OCI-LY3 (cell line): ENCODE measurements at regions not wholly inside any gene's neighbourhood (a gene's known extent, or its start where the extent isn't known, plus 50 kb on each side); places are given as distances from the start of the nearest gene placed in this dataset.

Source experiments
- H2AFZ ChIP-seq: fragments of 200-600, 300-600 bp; shearing (Covaris generic); 2 replicates; pipeline ENCODE4 v1.6.0; 2014; ENCODE audit warnings: antibody characterized with exemption, low read depth, low read length
- H3K27ac ChIP-seq: fragments of 200-600, 300-600 bp; sonication (generic); 2 replicates; pipeline ENCODE4 v1.5.1; 2014; ENCODE audit warnings: mild to moderate bottlenecking, low read length, moderate library complexity, mixed read lengths
- H3K27me3 ChIP-seq: fragments of 200-600, 300-600 bp; sonication (generic); 2 replicates; pipeline ENCODE4 v1.6.1; 2014; ENCODE audit warnings: low read depth, low read length, mixed read lengths
- H3K36me3 ChIP-seq: fragments of 200-600, 300-600 bp; sonication (generic); replicated peaks from 2 replicates; pipeline ENCODE3; 2014; ENCODE audit warnings: low read depth, low read length, mixed read lengths
- H3K4me1 ChIP-seq: fragments of 300-600, 200-600 bp; sonication (generic); 2 replicates; pipeline ENCODE4 v1.6.1; 2014; ENCODE audit warnings: low read length, mixed read lengths
- H3K4me2 ChIP-seq: fragments of 200-600, 300-600 bp; sonication (generic); 2 replicates; pipeline ENCODE4 v1.6.1; 2014; ENCODE audit warnings: low read length, mixed read lengths
- H3K4me3 ChIP-seq: fragments of 300-600, 200-600 bp; sonication (generic); 2 replicates; pipeline ENCODE4 v1.5.1; 2014; ENCODE audit warnings: antibody characterized with exemption, mild to moderate bottlenecking, low read length, moderate library complexity
- H3K79me2 ChIP-seq: fragments of 300-600, 200-600 bp; shearing (Covaris generic); 2 replicates; pipeline ENCODE4 v1.6.1; 2014; ENCODE audit warnings: mild to moderate bottlenecking, low read length, mixed read lengths
- H3K9ac ChIP-seq: fragments of 300-600, 200-600 bp; shearing (Covaris generic); 2 replicates; pipeline ENCODE4 v1.6.0; 2014; ENCODE audit warnings: mild to moderate bottlenecking, low read length, moderate library complexity
- H3K9me3 ChIP-seq: fragments of 200-600, 300-600 bp; shearing (Covaris generic); 2 replicates; pipeline ENCODE4 v1.6.1; 2014; ENCODE audit warnings: low read length, mixed read lengths; ENCODE audit not compliant: insufficient read depth
- H4K20me1 ChIP-seq: fragments of 200-600, 300-600 bp; sonication (generic); 2 replicates; pipeline ENCODE4 v1.6.1; 2016; ENCODE audit warnings: low read length, mixed read lengths; ENCODE audit not compliant: insufficient read depth
- EZH2phosphoT487 ChIP-seq: fragments of 200-600 bp; shearing (Covaris generic); IDR thresholded peaks from 2 replicates; pipeline ENCODE4 v1.6.1; 2018; ENCODE audit warnings: antibody characterized with exemption, mixed run types, low read depth
- TF ChIP-seq, protein P1 (sequence below): fragments of 200-600, 300-600 bp; sonication (generic); IDR thresholded peaks from 2 replicates; pipeline ENCODE4 v1.5.1; 2014; ENCODE audit warnings: antibody characterized with exemption, low read length, low read depth

GRCh38 chr1:87804128-87804527, 475.4 kb downstream of the LMO4 start:
- no peaks in the 10 kb centered on the region for H4K20me1 ChIP-seq
- no peak overlapping the region for H3K4me2 ChIP-seq
- no peaks in the 10 kb centered on the region for H3K9me3 ChIP-seq
- H3K4me3 ChIP-seq, result no peak overlapping the region
- no peak overlapping the region for H2AFZ ChIP-seq
- no peaks in the 10 kb centered on the region for H3K79me2 ChIP-seq
- H3K9ac ChIP-seq, result no peak overlapping the region
- no peaks in the 10 kb centered on the region for H3K27me3 ChIP-seq
- TF ChIP-seq, protein P1, sequence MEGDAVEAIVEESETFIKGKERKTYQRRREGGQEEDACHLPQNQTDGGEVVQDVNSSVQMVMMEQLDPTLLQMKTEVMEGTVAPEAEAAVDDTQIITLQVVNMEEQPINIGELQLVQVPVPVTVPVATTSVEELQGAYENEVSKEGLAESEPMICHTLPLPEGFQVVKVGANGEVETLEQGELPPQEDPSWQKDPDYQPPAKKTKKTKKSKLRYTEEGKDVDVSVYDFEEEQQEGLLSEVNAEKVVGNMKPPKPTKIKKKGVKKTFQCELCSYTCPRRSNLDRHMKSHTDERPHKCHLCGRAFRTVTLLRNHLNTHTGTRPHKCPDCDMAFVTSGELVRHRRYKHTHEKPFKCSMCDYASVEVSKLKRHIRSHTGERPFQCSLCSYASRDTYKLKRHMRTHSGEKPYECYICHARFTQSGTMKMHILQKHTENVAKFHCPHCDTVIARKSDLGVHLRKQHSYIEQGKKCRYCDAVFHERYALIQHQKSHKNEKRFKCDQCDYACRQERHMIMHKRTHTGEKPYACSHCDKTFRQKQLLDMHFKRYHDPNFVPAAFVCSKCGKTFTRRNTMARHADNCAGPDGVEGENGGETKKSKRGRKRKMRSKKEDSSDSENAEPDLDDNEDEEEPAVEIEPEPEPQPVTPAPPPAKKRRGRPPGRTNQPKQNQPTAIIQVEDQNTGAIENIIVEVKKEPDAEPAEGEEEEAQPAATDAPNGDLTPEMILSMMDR, result no peak
- no peak for TF ChIP-seq EZH2phosphoT487
- H3K27ac ChIP-seq, result no peak overlapping the region
- no peaks in the 10 kb centered on the region for H3K36me3 ChIP-seq
- no peaks in the 10 kb centered on the region for H3K4me1 ChIP-seq

- H2AFZ ChIP-seq, result no peak overlapping the region
- H3K4me3 ChIP-seq, result no peak overlapping the region
- H3K27ac ChIP-seq, result no peak overlapping the region
- no peak overlapping the region for H3K4me2 ChIP-seq
- H3K9me3 ChIP-seq, result no peaks in the 10 kb centered on the region
- no peak overlapping the region for H3K9ac ChIP-seq
- H4K20me1 ChIP-seq, result no peaks in the 10 kb centered on the region
- no peaks in the 10 kb centered on the region for H3K79me2 ChIP-seq
- TF ChIP-seq, protein P1, result no peak
- TF ChIP-seq EZH2phosphoT487, result no peak
- H3K27me3 ChIP-seq, result no peaks in the 10 kb centered on the region
- H3K4me1 ChIP-seq, result no peaks in the 10 kb centered on the region
- no peaks in the 10 kb centered on the region for H3K36me3 ChIP-seq
Observed at GRCh38 chr1:87805666-87806378, 477.1 kb downstream of the LMO4 start.

DNA sequence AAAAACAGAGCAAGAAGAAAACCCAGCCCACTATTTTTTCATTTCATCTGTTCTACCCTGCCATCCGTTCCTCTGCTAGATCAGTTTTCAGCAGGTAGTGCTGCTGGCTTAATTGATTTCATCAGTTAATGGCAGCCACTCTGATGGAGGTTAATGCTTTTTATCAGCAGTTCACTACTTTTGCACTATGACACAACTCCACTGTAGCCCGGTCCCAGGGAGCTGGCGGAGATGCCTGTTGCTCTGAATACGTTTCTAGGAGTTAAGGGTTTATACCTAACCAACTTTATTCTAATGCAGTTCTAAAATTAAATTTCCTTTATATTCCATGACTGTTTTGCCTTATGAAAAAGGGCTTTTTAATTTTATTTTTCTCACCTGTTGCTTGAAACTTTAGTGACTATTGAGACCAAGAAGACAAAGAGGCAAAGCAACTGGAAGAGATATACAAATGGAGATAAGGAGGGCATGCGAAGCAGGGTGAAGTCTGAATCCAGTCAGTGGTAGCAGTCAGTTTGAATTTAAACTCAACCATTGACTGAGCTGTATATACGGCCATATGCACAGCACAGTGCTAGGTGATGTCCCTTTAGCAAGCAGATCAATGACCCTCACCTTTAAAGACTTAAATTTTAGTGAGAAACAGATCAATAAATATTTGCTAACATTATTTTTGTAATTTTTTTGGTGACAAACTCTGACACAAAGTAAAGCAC, 477.9 kb downstream of the LMO4 start:
- H3K9ac ChIP-seq, result no peak overlapping the region
- H3K9me3 ChIP-seq, result no peaks in the 10 kb centered on the region
- TF ChIP-seq, protein P1, result no peak
- no peak for TF ChIP-seq EZH2phosphoT487
- H2AFZ ChIP-seq, result no peak overlapping the region
- no peaks in the 10 kb centered on the region for H3K27me3 ChIP-seq
- no peak overlapping the region for H3K27ac ChIP-seq
- no peaks in the 10 kb centered on the region for H4K20me1 ChIP-seq
- no peaks in the 10 kb centered on the region for H3K4me1 ChIP-seq
- H3K79me2 ChIP-seq, result no peaks in the 10 kb centered on the region
- H3K4me2 ChIP-seq, result no peak overlapping the region
- H3K4me3 ChIP-seq, result no peak overlapping the region
- H3K36me3 ChIP-seq, result no peaks in the 10 kb centered on the region

- H4K20me1 ChIP-seq, result no peaks in the 10 kb centered on the region
- no peak for TF ChIP-seq EZH2phosphoT487
- TF ChIP-seq, protein P1, result no peak
- peaks cover 16% of the 10 kb centered on the region for H3K4me1 ChIP-seq
- H3K9ac ChIP-seq, result no peak overlapping the region
- H3K79me2 ChIP-seq, result no peaks in the 10 kb centered on the region
- H3K36me3 ChIP-seq, result no peaks in the 10 kb centered on the region
- H3K9me3 ChIP-seq, result no peaks in the 10 kb centered on the region
- no peak overlapping the region for H3K4me3 ChIP-seq
- no peak overlapping the region for H2AFZ ChIP-seq
- no peaks in the 10 kb centered on the region for H3K27me3 ChIP-seq
- H3K4me2 ChIP-seq, result no peak overlapping the region
- no peak overlapping the region for H3K27ac ChIP-seq
Observed at GRCh38 chr1:87810166-87810565, 481.5 kb downstream of the LMO4 start.
